ENCODE measurements at regions not wholly inside any gene's neighbourhood (a gene's known extent, or its start where the extent isn't known, plus 50 kb on each side); places are given as distances from the start of the nearest gene placed in this dataset.
"Not testable (repeated sequence)": the region's sequence is repeated elsewhere in the genome, so short reads cannot be mapped to it uniquely, and the experiment has no call there.

DNA sequence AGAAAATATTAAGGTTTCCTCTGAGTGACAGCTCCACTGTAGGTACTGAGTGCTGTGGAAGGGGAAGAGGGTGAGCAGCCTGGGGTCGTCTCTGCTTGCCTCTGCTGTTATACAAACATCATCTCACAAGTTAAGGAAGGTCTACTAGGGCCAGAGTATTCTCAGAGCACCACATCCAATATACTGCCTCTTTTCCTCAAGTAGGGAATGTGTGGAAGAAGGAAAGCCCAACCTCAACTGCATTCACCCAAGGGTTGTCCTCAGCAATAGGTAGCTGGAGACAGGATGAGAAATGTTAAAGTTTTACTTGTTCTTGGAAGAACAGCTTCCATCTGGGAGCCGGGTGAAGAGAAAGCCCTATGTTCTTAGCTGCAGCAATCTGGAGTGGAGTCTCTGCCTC lies 1062.3 kb upstream of the CDH10 start:
- TF ChIP-seq, protein P1, sequence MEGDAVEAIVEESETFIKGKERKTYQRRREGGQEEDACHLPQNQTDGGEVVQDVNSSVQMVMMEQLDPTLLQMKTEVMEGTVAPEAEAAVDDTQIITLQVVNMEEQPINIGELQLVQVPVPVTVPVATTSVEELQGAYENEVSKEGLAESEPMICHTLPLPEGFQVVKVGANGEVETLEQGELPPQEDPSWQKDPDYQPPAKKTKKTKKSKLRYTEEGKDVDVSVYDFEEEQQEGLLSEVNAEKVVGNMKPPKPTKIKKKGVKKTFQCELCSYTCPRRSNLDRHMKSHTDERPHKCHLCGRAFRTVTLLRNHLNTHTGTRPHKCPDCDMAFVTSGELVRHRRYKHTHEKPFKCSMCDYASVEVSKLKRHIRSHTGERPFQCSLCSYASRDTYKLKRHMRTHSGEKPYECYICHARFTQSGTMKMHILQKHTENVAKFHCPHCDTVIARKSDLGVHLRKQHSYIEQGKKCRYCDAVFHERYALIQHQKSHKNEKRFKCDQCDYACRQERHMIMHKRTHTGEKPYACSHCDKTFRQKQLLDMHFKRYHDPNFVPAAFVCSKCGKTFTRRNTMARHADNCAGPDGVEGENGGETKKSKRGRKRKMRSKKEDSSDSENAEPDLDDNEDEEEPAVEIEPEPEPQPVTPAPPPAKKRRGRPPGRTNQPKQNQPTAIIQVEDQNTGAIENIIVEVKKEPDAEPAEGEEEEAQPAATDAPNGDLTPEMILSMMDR (IDR thresholded peaks at IDR 0.05): no peak
- intact Hi-C loops (cut with DNase I): no loop called here

DNA sequence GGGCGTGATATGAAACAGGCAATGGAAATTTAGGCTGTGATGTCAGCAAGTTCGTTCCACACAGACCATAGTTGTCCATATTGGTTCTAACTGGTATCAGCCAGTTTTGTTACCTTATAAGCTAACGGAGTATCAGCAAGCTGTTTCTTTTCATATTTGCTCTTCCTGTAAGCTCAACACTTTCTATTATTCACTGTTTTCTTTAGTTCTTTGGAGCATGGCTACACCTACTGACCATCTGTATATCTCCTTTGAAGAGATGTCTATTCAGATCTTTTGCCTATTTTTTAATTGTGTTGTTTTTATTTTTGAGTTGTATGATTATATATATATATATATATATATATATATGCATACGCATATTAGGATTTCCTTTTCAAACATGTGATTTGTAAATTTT lies 1057.2 kb upstream of the CDH10 start:
- ATAC-seq: no peak
- Histone ChIP-seq H3K36me3 (no peaks in the 10 kb centered on the region), H3K9me3 (no peaks in the 10 kb centered on the region), H3K27ac (no peak overlapping the region), H3K4me3 (no peak overlapping the region), H3K4me1 (no peaks in the 10 kb centered on the region), H3K27me3 (no peaks in the 10 kb centered on the region)
- TF ChIP-seq, protein P1 (IDR thresholded peaks at IDR 0.05): no peak
- intact Hi-C loops (cut with DNase I): no loop called here
- DNase-seq: no peak

More for the DNA sequence above, 1062.3 kb upstream of the CDH10 start:
- Histone ChIP-seq H3K4me3 (no peak overlapping the region), H3K27me3 (no peaks in the 10 kb centered on the region), H3K9me3 (no peaks in the 10 kb centered on the region), H3K4me1 (no peaks in the 10 kb centered on the region), H3K36me3 (no peaks in the 10 kb centered on the region), H3K27ac (no peak overlapping the region)
- no peak for ATAC-seq
- DNase-seq: no peak

DNA sequence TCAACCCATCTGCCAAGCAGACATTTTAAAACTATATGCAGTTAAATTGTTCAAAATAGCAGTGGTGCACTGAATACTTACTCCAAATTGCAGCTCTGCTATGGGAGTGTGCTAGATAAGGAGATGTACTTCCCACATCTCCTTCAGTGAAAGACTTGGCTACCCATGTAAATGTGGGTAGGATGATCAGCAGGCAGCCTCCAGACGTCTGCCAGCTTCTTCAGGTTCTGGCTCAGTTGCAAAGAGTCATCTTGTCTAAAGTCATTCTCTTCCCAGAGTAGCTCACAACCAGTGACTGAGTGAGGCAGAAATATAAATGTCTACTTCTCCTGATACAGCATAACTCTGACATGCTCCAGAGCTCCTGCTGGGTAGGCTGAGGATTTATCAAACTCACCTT lies 1050.0 kb upstream of the CDH10 start:
- TF ChIP-seq, protein P1 (IDR thresholded peaks at IDR 0.05): no peak
- Histone ChIP-seq H3K9me3 (no peaks in the 10 kb centered on the region), H3K27ac (no peak overlapping the region), H3K27me3 (no peaks in the 10 kb centered on the region), H3K4me3 (no peak overlapping the region), H3K4me1 (no peaks in the 10 kb centered on the region), H3K36me3 (no peaks in the 10 kb centered on the region)
- DNase-seq (no peak), ATAC-seq (no peak)
- intact Hi-C loops (cut with DNase I): no loop called here

DNA sequence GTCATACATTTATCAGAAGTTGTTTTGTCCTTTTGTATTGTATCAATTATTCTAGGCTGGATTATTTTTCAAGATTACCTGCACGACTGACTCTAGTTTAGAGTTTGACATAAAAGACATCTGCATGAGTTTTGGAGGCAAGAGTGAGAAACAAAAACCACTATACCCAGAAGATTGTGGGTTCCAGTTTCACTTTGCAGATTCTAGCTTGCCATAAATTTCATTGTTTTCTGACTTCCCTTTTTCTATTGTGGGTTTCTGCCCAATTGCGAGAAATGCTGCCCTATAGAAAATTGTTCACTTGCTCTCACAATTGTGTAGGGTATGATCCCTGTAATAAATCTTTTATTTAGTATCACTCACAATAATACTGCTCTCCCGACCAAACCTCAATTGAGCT lies 1043.4 kb upstream of the CDH10 start:
- Histone ChIP-seq H3K36me3 (no peaks in the 10 kb centered on the region), H3K4me3 (no peak overlapping the region), H3K27ac (no peak overlapping the region), H3K27me3 (no peaks in the 10 kb centered on the region), H3K4me1 (no peaks in the 10 kb centered on the region), H3K9me3 (no peaks in the 10 kb centered on the region)
- TF ChIP-seq, protein P1 (IDR thresholded peaks at IDR 0.05): no peak
- DNase-seq (no peak), ATAC-seq (no peak)
- intact Hi-C loops (cut with DNase I): no loop called here

DNA sequence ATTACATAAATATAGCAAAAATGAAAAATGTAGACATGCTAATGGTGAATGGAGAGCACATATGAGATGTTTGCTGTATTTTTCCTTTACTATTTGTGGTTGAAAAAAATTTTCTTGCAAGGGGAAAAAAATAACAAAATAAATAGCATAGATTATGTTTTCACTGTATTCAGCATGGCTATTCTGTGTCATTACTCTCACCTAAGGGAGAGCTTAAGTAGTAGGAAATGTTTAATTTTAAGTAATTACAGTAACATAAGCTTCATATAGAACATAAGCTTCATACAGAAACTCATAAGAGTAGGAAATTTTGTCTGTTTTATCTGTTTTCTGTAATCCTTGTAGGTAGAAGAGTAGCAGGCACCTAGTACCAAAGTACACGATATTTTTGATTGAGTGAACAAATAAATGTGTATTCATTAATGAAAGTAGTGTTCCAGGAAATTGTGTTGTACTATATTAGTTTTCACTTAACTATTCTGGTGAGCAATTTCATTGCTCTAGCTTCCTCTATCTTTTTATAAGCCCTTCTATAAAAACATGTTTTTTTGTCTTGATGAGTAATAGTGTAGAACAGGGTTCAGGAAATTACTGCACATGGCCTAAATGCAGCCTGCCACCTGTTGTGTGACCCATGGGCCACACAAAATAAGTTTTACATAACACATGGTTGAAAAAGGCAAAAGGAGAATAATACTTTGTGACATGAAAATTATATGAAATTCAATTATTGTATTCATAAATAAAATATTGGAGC lies 1025.0 kb upstream of the CDH10 start:
- ATAC-seq (no peak), DNase-seq (no peak)
- no peaks in the 10 kb centered on the region for H3K27me3 ChIP-seq
- no peaks in the 10 kb centered on the region for H3K9me3 ChIP-seq
- TF ChIP-seq, protein P1 (IDR thresholded peaks at IDR 0.05): no peak
- no peak overlapping the region for H3K4me3 ChIP-seq
- H3K4me1 ChIP-seq: no peaks in the 10 kb centered on the region
- no peak overlapping the region for H3K27ac ChIP-seq
- no peaks in the 10 kb centered on the region for H3K36me3 ChIP-seq
- intact Hi-C loops (cut with DNase I): no loop called here

DNA sequence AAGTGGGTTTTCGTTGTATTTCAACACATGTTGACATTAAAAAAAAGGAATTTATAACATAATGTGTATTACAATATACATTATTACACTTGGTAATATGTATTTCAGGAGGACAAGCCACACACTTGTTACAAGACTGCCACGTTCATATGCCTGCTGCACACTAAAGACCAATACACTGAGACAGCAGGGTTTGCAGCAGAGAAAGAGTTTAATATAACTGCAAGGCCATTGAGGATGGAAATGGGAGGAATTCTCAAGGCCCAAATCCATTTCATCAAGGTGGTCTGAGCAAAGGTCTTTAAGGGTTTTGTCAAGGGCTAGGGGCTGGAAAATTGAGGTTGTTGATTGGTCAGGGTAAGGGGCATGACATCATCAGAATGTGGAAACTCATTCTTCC lies 1017.8 kb upstream of the CDH10 start:
- intact Hi-C loops (cut with DNase I): no loop called here
- no peaks in the 10 kb centered on the region for H3K27me3 ChIP-seq
- ATAC-seq (no peak), DNase-seq (no peak)
- no peak overlapping the region for H3K27ac ChIP-seq
- no peaks in the 10 kb centered on the region for H3K36me3 ChIP-seq
- TF ChIP-seq, protein P1 (IDR thresholded peaks at IDR 0.05): no peak
- no peak overlapping the region for H3K4me3 ChIP-seq
- peaks cover 9% of the 10 kb centered on the region for H3K9me3 ChIP-seq
- H3K4me1 ChIP-seq: no peaks in the 10 kb centered on the region

DNA sequence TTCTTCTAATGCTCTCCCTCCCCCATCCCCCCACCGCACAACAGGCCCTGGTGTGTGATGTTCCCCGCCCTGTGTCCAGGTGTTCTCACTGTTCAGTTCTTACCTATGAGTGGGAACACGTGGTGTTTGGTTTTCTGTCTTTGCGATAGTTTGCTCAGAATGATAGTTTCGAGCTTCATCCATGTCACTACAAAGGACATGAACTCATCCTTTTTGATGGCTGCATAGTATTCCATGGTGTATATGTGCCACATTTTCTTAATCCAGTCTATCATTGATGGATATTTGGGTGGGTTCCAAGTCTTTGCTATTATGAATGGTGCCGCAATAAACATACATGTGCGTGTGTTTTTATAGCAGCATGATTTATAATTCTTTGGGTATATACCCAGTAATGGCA lies 1005.5 kb upstream of the CDH10 start:
- ATAC-seq; intact Hi-C loops (cut with DNase I): not testable (repeated sequence)

More for the DNA sequence above, 1005.5 kb upstream of the CDH10 start:
- not testable (repeated sequence) for H3K27me3 ChIP-seq, H3K9me3 ChIP-seq, H3K36me3 ChIP-seq, H3K27ac ChIP-seq, DNase-seq, H3K4me3 ChIP-seq, H3K4me1 ChIP-seq

Measured in upper lobe of right lung (tissue), 1 donor.